ENCODE measurements at regions not wholly inside any gene's neighbourhood (a gene's known extent, or its start where the extent isn't known, plus 50 kb on each side); places are given as distances from the start of the nearest gene placed in this dataset.
"Not testable (repeated sequence)": the region's sequence is repeated elsewhere in the genome, so short reads cannot be mapped to it uniquely, and the experiment has no call there.

GRCh38 chr13:19085258-19085657, 96.4 kb downstream of the TUBA3C start:
- DNase-seq (ENCODE audit: low read depth, low spot score), result no peak
- no peaks in the 10 kb centered on the region for H3K9me3 ChIP-seq (ENCODE audit: low read depth, low read length)

GRCh38 chr13:19083340-19083739, 98.3 kb downstream of the TUBA3C start:
- H3K27ac ChIP-seq, result no peak overlapping the region
- H3K4me3 ChIP-seq, result no peak overlapping the region
- TF ChIP-seq POLR2AphosphoS5 (IDR thresholded peaks at IDR 0.05; ENCODE audit: borderline replicate concordance, low read depth, low read length) (no peak), FOXP2 (optimal IDR thresholded peaks at IDR 0.05; ENCODE audit: control extremely low read depth, extremely low read length, insufficient read depth) (no peak)
- H3K9me3 ChIP-seq (ENCODE audit: low read depth, low read length), result no peaks in the 10 kb centered on the region
- no peak for DNase-seq (ENCODE audit: low read depth, low spot score)
- no peak overlapping the region for H3K9ac ChIP-seq (ENCODE audit: insufficient read length)
- no peaks in the 10 kb centered on the region for H3K36me3 ChIP-seq (ENCODE audit: insufficient read depth, low read length)

More at GRCh38 chr13:19085258-19085657, 96.4 kb downstream of the TUBA3C start:
- Histone ChIP-seq H3K9ac (ENCODE audit: insufficient read length) (no peak overlapping the region), H3K36me3 (ENCODE audit: insufficient read depth, low read length) (no peaks in the 10 kb centered on the region), H3K4me3 (no peak overlapping the region), H3K27ac (no peak overlapping the region)
- TF ChIP-seq POLR2AphosphoS5 (IDR thresholded peaks at IDR 0.05; ENCODE audit: borderline replicate concordance, low read depth, low read length) (no peak), FOXP2 (optimal IDR thresholded peaks at IDR 0.05; ENCODE audit: control extremely low read depth, extremely low read length, insufficient read depth) (no peak), EZH2 (IDR thresholded peaks at IDR 0.05) (no peak)

DNA sequence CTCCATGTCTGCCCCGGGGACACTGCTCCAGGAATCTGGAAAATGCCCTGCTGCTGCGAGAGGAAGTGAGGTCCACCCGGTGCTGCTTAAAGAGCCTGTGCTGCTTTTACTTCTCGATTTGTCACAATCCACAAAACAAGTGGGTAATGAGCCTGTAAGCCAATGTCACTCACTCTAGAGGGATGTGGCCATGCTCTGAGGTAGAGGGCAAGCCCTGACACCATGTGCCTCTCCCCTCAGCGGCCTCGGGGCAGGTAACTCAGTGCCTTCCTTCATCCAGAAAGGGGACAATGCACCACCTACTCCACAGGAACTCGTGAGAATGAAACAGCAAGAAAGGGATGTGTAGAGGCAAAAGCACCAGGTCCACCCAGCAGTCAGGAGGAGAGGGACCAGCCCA, 106.2 kb downstream of the TUBA3C start:
- Histone ChIP-seq H3K4me3 (no peak overlapping the region), H3K9ac (ENCODE audit: insufficient read length) (no peak overlapping the region), H3K27ac (no peak overlapping the region), H3K36me3 (ENCODE audit: insufficient read depth, low read length) (no peaks in the 10 kb centered on the region), H3K9me3 (ENCODE audit: low read depth, low read length) (no peaks in the 10 kb centered on the region)
- TF ChIP-seq EZH2 (IDR thresholded peaks at IDR 0.05) (no peak), FOXP2 (optimal IDR thresholded peaks at IDR 0.05; ENCODE audit: control extremely low read depth, extremely low read length, insufficient read depth) (no peak), POLR2AphosphoS5 (IDR thresholded peaks at IDR 0.05; ENCODE audit: borderline replicate concordance, low read depth, low read length) (no peak)
- no peak for DNase-seq (ENCODE audit: low read depth, low spot score)

DNA sequence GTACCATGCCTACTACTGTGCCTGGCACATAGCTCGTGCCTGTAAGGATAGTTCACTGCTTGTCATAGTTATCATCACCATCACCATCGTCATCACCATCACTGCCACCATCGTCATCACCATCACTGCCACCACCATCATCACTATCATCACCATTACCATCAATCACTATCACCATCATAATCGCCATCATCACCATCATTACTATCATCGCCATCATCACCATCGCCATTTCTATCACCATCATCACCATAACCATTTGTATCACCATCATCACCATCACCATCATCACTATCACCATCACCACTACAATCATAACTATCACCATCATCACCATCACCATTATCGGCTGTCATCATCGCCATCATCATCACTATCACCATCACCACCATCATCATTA, 107.1 kb downstream of the TUBA3C start:
- H3K4me3 ChIP-seq, result no peak overlapping the region
- no peaks in the 10 kb centered on the region for H3K36me3 ChIP-seq (ENCODE audit: insufficient read depth, low read length)
- no peaks in the 10 kb centered on the region for H3K9me3 ChIP-seq (ENCODE audit: low read depth, low read length)
- no peak overlapping the region for H3K27ac ChIP-seq
- H3K9ac ChIP-seq (ENCODE audit: insufficient read length), result no peak overlapping the region
- TF ChIP-seq POLR2AphosphoS5 (IDR thresholded peaks at IDR 0.05; ENCODE audit: borderline replicate concordance, low read depth, low read length), result no peak
- no peak for TF ChIP-seq FOXP2 (optimal IDR thresholded peaks at IDR 0.05; ENCODE audit: control extremely low read depth, extremely low read length, insufficient read depth)
- TF ChIP-seq EZH2 (IDR thresholded peaks at IDR 0.05), result no peak
- DNase-seq (ENCODE audit: low read depth, low spot score), result no peak

DNA sequence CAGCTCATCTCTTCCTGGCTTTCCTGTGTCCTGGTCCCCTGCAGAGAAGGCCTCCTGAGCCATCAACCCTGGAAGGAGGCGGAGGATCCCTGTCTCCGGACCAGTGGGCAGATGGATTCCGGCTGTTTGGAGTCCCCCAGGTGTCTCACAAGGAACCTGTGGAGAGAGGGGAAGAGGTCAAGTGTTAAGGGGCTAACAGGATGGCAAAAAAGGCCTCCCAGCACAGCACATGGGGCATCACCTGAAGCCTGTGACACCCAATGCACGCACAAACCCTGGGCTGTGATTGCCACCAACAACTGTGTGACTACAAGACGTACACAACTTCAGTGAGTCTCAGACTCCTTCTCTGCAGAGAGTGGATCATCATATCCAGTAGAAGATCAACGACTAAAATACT, 107.5 kb downstream of the TUBA3C start:
- H3K27ac ChIP-seq; H3K36me3 ChIP-seq (ENCODE audit: insufficient read depth, low read length); H3K9me3 ChIP-seq (ENCODE audit: low read depth, low read length); H3K9ac ChIP-seq (ENCODE audit: insufficient read length); H3K4me3 ChIP-seq; DNase-seq (ENCODE audit: low read depth, low spot score): not testable (repeated sequence)

- not testable (repeated sequence) for H3K36me3 ChIP-seq (ENCODE audit: insufficient read depth, low read length); H3K4me3 ChIP-seq; H3K9ac ChIP-seq (ENCODE audit: insufficient read length); H3K27ac ChIP-seq; DNase-seq (ENCODE audit: low read depth, low spot score); H3K9me3 ChIP-seq (ENCODE audit: low read depth, low read length)
These were observed 108.5 kb downstream of the TUBA3C start for GRCh38 chr13:19072956-19073706.

DNA sequence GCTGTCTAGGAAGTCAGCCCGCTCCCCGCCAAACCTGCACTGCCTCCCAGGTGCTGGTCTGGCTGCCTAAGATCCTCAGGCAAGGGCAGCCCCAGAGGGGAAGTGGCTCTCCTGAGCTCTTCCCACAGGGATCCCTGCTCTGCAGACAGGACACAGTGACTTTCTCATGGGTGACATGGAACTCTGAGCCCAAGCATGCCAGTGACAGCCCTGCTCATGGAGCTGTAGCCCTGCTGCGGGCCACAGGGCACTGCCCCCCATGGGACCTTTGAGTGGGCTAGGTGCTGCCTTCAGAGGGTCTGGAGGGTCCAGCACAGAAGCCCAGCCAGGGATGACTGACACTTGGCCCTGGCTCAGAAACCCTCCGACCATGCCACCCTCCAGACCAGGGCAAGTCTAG, 109.1 kb downstream of the TUBA3C start:
- no peaks in the 10 kb centered on the region for H3K36me3 ChIP-seq (ENCODE audit: insufficient read depth, low read length)
- no peak for TF ChIP-seq EZH2 (IDR thresholded peaks at IDR 0.05)
- no peaks in the 10 kb centered on the region for H3K9me3 ChIP-seq (ENCODE audit: low read depth, low read length)
- H3K9ac ChIP-seq (ENCODE audit: insufficient read length), result no peak overlapping the region
- DNase-seq (ENCODE audit: low read depth, low spot score), result no peak
- no peak overlapping the region for H3K4me3 ChIP-seq
- no peak overlapping the region for H3K27ac ChIP-seq

DNA sequence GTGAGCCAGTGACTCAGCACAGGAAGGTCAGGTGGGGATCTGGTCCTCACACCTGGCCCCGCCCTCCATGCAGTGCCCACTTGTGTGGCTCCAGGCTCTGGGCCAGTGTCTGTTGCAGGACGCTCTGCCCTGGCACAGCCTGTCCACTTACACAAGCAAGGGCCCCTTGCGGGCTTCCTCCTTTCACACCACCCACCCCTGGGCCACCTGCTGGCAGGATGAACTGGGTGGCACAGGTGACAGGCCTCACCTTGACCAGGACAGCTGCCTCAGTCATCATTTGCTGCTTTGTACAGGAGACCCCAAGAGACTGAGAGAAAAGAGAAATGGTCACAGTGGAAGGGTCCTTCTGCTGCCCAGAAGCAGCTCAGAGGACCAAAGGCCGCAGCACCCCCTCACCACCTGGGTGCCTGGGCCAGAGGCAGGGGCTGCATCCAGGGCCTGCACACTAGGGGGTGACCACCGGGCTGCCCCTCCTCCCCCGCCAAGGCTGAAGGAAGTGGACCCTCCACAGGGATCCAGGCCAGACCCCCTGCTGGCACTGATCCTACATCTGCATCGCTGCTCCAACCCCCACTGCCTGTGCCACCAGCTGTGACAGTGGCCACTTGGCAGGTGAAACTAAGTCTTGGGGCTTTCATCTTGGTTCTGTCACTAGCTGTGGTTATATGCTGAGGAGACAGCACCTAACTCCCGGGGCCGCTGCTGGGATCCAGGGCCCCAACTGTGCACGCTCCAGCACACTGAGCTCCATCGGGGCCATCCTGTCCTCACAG, 110.3 kb downstream of the TUBA3C start:
- no peaks in the 10 kb centered on the region for H3K36me3 ChIP-seq (ENCODE audit: insufficient read depth, low read length)
- no peak overlapping the region for H3K4me3 ChIP-seq
- TF ChIP-seq EZH2 (IDR thresholded peaks at IDR 0.05), result no peak
- no peak for TF ChIP-seq FOXP2 (optimal IDR thresholded peaks at IDR 0.05; ENCODE audit: control extremely low read depth, extremely low read length, insufficient read depth)
- no peak for TF ChIP-seq POLR2AphosphoS5 (IDR thresholded peaks at IDR 0.05; ENCODE audit: borderline replicate concordance, low read depth, low read length)
- H3K9ac ChIP-seq (ENCODE audit: insufficient read length), result no peak overlapping the region
- DNase-seq (ENCODE audit: low read depth, low spot score), result no peak
- no peak overlapping the region for H3K27ac ChIP-seq
- no peaks in the 10 kb centered on the region for H3K9me3 ChIP-seq (ENCODE audit: low read depth, low read length)

- no peaks in the 10 kb centered on the region for H3K36me3 ChIP-seq (ENCODE audit: insufficient read depth, low read length)
- TF ChIP-seq POLR2AphosphoS5 (IDR thresholded peaks at IDR 0.05; ENCODE audit: borderline replicate concordance, low read depth, low read length), result no peak
- no peak for TF ChIP-seq EZH2 (IDR thresholded peaks at IDR 0.05)
- no peak for TF ChIP-seq FOXP2 (optimal IDR thresholded peaks at IDR 0.05; ENCODE audit: control extremely low read depth, extremely low read length, insufficient read depth)
- H3K9me3 ChIP-seq (ENCODE audit: low read depth, low read length), result no peaks in the 10 kb centered on the region
- no peak overlapping the region for H3K4me3 ChIP-seq
- H3K27ac ChIP-seq, result no peak overlapping the region
- H3K9ac ChIP-seq (ENCODE audit: insufficient read length), result no peak overlapping the region
- no peak for DNase-seq (ENCODE audit: low read depth, low spot score)
These were observed 111.3 kb downstream of the TUBA3C start for GRCh38 chr13:19070398-19070735.

Measured in SK-N-MC (cell line).